ENCODE measurements at regions not wholly inside any gene's neighbourhood (a gene's known extent, or its start where the extent isn't known, plus 50 kb on each side); places are given as distances from the start of the nearest gene placed in this dataset.
"Not testable (repeated sequence)": the region's sequence is repeated elsewhere in the genome, so short reads cannot be mapped to it uniquely, and the experiment has no call there.

DNA sequence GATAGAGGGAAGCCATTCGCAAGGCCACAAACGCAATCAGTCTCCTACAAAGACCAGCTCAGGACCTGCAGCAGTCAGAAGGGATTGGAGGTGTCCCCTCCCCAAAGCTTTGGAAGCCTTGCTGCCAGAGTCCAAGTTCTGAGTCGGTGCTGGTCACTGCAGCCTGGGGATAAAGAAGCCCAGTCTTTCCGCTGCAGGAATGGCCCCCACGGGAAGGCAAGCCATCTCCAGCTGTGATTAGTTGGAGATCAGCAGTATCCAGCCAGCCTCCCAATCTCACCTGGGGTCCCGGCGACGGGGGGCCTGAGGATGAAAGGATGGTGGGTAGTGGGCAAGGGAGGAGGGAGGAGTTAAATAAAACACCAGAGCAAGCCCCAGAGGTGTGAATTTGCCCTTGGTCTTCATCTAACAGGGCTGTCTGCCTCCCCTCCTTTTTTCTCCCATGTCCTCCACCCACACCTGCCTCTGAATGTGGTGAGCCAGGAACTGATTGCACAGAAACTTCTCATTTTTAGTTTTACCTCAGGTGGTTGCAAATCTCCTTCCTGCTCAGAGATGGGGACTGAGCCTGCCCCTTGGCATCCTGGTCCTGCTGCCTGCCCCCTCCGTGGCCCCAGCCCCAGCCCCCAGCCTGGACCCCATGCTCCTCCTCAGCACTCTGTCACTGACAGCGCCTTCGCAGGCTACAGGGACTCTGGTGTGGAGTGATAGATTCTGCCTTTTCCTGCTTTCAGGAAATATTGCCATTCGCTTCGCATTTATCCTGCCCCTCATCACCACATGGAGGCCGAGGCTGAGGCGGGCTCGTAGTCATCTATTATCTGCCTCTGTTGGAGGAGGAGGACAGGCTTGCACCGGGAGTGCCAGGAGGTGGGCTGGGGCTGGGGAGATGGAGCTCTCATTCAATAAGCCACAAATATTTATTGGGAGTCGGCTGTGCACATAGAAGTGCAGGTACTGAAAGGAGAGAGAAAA is 262.9 kb upstream of the SDK2 start:
- Histone ChIP-seq H3K9ac (ENCODE audit: low read length) (no peak overlapping the region), H3K4me1 (ENCODE audit: control insufficient read depth, insufficient read depth, low read length) (peaks cover 14% of the 10 kb centered on the region), H3K4me3 (ENCODE audit: low read depth, low read length) (no peak overlapping the region), H3K9me3 (ENCODE audit: control insufficient read depth, insufficient read depth, low read depth, low read length) (no peaks in the 10 kb centered on the region), H3K27ac (ENCODE audit: low read depth, low read length) (no peak overlapping the region), H3K36me3 (ENCODE audit: control insufficient read depth, insufficient read depth, low read length) (no peaks in the 10 kb centered on the region), H3K27me3 (ENCODE audit: control insufficient read depth, insufficient read depth, low read length) (peaks cover 99% of the 10 kb centered on the region)

DNA sequence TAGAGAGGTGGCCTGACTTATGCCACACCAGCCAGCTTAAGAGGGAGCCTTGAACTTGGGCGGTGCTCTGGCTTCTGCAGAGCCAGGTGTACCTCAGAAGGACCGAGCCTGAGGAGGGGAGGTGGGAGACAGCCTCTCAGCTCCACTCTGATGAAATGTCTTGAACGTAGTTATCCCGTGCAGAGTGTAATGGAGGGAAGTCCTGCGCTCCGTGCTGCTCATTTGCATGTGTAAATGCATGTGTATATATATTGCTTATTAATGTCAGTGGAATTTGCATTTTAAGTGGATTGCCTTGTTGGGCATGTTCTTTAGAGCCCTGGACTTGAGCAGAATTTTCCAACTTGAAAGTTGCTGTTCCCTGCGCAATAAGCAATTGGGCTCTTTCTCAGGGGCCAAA is 264.9 kb upstream of the SDK2 start:
- Histone ChIP-seq H3K9me3 (ENCODE audit: control insufficient read depth, insufficient read depth, low read depth, low read length) (no peaks in the 10 kb centered on the region), H3K9ac (ENCODE audit: low read length) (no peak overlapping the region), H3K4me1 (ENCODE audit: control insufficient read depth, insufficient read depth, low read length) (no peaks in the 10 kb centered on the region), H3K4me3 (ENCODE audit: low read depth, low read length) (no peak overlapping the region), H3K27ac (ENCODE audit: low read depth, low read length) (no peak overlapping the region), H3K27me3 (ENCODE audit: control insufficient read depth, insufficient read depth, low read length) (peaks cover 97% of the 10 kb centered on the region), H3K36me3 (ENCODE audit: control insufficient read depth, insufficient read depth, low read length) (no peaks in the 10 kb centered on the region)

DNA sequence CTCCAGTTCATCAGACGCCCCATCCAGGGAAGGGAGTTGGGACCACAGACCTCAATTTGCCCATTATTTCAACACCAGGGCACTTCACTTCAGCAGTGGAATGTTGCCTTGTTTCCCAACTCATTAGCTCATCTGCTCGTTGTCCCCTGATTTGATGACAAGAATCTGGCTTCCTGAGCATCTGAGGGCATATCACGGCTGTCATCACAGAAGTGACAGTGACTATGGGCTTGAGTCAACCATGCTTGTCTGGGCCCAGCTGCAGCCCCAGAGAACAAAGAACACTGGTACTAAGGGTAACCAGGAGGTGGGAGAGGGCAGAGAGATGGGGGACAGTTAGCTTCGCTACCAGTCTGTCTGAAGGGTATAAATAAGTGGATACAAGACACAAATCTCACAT is 266.0 kb upstream of the SDK2 start:
- Histone ChIP-seq H3K27me3 (ENCODE audit: control insufficient read depth, insufficient read depth, low read length) (peaks cover 95% of the 10 kb centered on the region), H3K4me1 (ENCODE audit: control insufficient read depth, insufficient read depth, low read length) (no peaks in the 10 kb centered on the region), H3K9ac (ENCODE audit: low read length) (no peak overlapping the region)

DNA sequence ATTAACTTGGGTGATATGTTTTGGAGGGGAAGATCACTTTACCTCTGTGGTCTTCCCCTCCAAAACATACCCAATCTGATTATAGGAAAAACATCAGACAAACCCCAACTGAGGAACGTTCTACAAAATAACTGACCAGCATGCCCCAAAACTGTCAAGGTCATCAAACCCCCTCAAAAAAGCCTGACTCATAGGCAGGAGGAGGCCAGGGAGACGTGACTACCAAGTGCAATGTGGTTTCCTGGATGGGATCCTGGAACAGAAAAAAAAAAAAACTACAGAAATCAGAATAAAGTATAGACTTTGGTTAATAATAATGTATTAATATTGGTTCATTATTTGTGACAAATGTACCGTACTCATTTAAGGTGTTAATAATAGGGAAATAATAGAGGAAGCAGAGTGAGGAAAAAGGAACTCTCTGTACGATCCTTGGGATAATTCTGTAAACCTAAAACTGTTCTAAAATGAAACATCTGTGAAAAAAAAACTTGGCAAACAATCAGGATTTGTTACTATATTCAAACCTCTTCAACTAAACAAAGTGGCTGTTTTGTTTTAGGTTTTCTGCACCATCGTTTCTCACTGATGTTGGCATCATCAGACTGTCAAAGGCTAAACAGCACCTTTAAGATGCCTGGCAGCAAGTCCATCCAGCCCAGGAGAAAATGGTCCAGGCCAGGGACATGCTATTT is 266.7 kb upstream of the SDK2 start:
- Histone ChIP-seq H3K4me3 (ENCODE audit: low read depth, low read length) (no peak overlapping the region), H3K4me1 (ENCODE audit: control insufficient read depth, insufficient read depth, low read length) (no peaks in the 10 kb centered on the region), H3K9ac (ENCODE audit: low read length) (no peak overlapping the region), H3K27me3 (ENCODE audit: control insufficient read depth, insufficient read depth, low read length) (peaks cover 87% of the 10 kb centered on the region), H3K9me3 (ENCODE audit: control insufficient read depth, insufficient read depth, low read depth, low read length) (peaks cover 8% of the 10 kb centered on the region), H3K27ac (ENCODE audit: low read depth, low read length) (no peak overlapping the region), H3K36me3 (ENCODE audit: control insufficient read depth, insufficient read depth, low read length) (no peaks in the 10 kb centered on the region)

More for the DNA sequence above, 266.0 kb upstream of the SDK2 start:
- no peak overlapping the region for H3K27ac ChIP-seq (ENCODE audit: low read depth, low read length)
- no peaks in the 10 kb centered on the region for H3K36me3 ChIP-seq (ENCODE audit: control insufficient read depth, insufficient read depth, low read length)
- H3K4me3 ChIP-seq (ENCODE audit: low read depth, low read length): no peak overlapping the region
- H3K9me3 ChIP-seq (ENCODE audit: control insufficient read depth, insufficient read depth, low read depth, low read length): peaks cover 8% of the 10 kb centered on the region

DNA sequence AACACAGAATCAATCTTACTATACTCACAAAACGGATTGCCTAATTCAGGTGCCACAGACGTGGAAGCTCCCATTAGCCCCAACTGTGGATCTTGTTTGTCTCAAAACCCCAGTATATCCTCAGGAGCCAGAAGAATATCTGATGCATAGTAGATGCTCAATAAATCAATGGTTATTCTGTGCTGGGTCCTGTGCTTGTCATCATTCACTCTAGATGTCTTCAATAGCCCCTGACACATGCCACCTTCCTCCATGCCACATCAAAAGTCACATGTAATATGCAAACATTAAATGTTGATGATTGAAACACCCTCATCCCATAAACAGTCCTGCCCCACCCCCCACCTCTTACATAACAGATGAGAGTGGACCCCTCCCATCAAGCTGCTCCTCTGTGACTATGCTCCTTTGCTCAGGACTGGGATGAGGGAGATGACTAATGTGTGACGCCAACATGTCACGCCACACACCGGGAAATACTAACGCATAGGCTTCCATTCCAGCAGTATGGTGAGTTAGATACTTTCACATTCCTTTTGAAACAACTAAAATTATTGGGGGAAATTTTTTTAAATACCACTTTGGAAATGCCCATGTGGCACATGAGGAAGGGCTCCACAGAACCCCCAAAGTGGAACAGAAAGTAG is 267.6 kb upstream of the SDK2 start:
- Histone ChIP-seq H3K4me3 (ENCODE audit: low read depth, low read length) (no peak overlapping the region), H3K4me1 (ENCODE audit: control insufficient read depth, insufficient read depth, low read length) (no peaks in the 10 kb centered on the region), H3K27ac (ENCODE audit: low read depth, low read length) (no peak overlapping the region), H3K9me3 (ENCODE audit: control insufficient read depth, insufficient read depth, low read depth, low read length) (peaks cover 8% of the 10 kb centered on the region), H3K9ac (ENCODE audit: low read length) (no peak overlapping the region), H3K27me3 (ENCODE audit: control insufficient read depth, insufficient read depth, low read length) (peaks cover 78% of the 10 kb centered on the region), H3K36me3 (ENCODE audit: control insufficient read depth, insufficient read depth, low read length) (no peaks in the 10 kb centered on the region)

DNA sequence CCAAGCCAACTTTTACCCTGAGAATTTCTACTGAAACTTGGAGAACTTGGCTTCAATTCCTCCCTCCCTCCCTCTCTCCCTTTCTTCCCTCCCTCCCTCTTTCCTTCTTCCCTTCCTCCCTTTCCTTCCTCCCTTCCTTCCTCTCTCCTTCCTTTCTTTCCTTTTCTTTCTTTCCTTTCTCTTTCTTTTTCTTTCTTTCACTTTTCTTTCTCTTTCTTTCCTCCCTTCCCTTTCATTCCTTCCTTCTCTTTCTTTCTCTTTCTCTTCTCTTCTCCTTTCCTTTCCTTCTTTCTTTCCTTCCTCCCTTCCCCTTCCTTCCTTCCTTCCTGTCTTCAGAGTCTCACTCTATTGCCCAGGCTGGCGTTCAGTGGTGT is 268.1 kb upstream of the SDK2 start:
- H3K9ac ChIP-seq (ENCODE audit: low read length): no peak overlapping the region
- no peaks in the 10 kb centered on the region for H3K36me3 ChIP-seq (ENCODE audit: control insufficient read depth, insufficient read depth, low read length)
- peaks cover 73% of the 10 kb centered on the region for H3K27me3 ChIP-seq (ENCODE audit: control insufficient read depth, insufficient read depth, low read length)
- H3K4me1 ChIP-seq (ENCODE audit: control insufficient read depth, insufficient read depth, low read length): no peaks in the 10 kb centered on the region
- H3K4me3 ChIP-seq (ENCODE audit: low read depth, low read length): no peak overlapping the region
- H3K9me3 ChIP-seq (ENCODE audit: control insufficient read depth, insufficient read depth, low read depth, low read length): peaks cover 8% of the 10 kb centered on the region
- H3K27ac ChIP-seq (ENCODE audit: low read depth, low read length): no peak overlapping the region

DNA sequence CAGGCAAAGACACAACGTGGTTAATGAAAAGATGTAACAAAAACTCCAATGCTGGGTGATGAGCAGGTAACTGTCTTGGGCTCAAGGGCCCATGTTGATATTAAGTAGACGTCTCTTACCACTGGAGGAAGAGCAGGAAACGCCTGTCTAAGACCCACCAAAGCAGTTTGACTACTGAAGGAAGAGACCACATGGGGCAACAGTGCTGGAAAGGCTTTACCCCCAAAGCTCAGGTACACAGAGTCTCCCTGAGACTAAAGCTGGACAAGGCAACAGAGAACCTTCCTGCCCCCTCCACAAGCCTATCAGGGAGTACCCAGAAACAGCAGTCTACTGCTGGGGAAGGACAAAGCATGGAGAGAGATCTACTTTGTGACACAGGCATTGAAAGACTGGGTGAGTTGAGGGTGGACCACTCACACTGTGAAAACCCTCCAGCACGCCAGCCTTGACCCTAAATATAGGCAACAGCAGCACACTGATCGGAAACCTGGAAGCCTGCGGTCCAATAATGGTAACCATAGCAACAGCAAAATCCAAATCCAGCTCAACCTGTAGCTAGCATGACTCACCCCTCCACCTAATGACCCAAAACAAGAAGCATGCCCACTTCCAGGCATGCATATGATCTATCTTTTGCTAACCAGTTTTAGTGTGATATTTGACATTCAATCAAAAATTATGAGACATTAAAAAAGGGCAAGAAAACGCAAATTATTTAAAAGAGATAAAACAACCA is 270.5 kb upstream of the SDK2 start:
- no peaks in the 10 kb centered on the region for H3K4me1 ChIP-seq (ENCODE audit: control insufficient read depth, insufficient read depth, low read length)
- peaks cover 50% of the 10 kb centered on the region for H3K27me3 ChIP-seq (ENCODE audit: control insufficient read depth, insufficient read depth, low read length)
- H3K9ac ChIP-seq (ENCODE audit: low read length): no peak overlapping the region
- peaks cover 16% of the 10 kb centered on the region for H3K9me3 ChIP-seq (ENCODE audit: control insufficient read depth, insufficient read depth, low read depth, low read length)
- no peaks in the 10 kb centered on the region for H3K36me3 ChIP-seq (ENCODE audit: control insufficient read depth, insufficient read depth, low read length)
- no peak overlapping the region for H3K27ac ChIP-seq (ENCODE audit: low read depth, low read length)
- H3K4me3 ChIP-seq (ENCODE audit: low read depth, low read length): no peak overlapping the region

DNA sequence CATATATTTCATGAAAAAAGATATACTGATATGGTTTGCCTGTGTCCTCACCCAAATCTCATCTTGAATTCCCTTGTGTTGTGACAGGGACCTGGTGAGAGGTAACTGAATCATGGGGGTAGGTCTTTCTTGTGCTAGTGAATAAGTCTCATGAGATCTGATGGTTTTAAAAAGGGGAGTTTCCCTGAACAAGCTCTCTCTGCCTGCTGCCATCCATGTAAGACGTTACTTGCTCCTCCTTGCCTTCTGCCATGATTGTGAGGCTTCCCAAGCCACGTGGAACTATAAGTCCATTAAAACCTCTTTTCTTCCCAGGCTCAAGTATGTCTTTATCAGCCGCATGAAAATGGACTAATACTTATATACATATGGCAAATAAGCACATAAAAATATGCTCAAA is 274.8 kb upstream of the SDK2 start:
- Histone ChIP-seq H3K27me3 (ENCODE audit: control insufficient read depth, insufficient read depth, low read length) (peaks cover 11% of the 10 kb centered on the region; the same call in 1 of the 2 replicates), H3K9me3 (ENCODE audit: control insufficient read depth, insufficient read depth, low read depth, low read length) (peaks cover 19% of the 10 kb centered on the region)
- H3K27ac ChIP-seq (ENCODE audit: low read depth, low read length); H3K36me3 ChIP-seq (ENCODE audit: control insufficient read depth, insufficient read depth, low read length); H3K9ac ChIP-seq (ENCODE audit: low read length); H3K4me3 ChIP-seq (ENCODE audit: low read depth, low read length); H3K4me1 ChIP-seq (ENCODE audit: control insufficient read depth, insufficient read depth, low read length): not testable (repeated sequence)

DNA sequence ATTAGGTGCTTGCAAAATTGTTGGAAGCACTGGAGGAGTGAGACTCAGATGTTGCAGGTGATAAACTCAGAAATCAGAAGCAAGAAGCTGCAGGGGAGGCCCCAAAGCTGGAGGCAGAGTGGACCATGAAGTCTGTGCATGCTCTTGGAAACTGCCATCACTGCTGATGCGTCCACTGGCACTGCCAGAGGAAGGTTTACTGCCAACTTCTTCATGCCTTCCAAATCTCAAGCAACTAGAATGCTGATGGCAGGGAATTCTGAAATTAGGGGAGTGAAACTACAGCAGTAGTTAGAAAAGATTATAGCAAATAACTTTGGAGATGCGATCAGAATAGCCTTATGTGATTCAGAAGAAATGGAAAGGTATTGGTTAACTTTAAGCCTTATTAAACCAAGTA is 277.1 kb upstream of the SDK2 start:
- no peaks in the 10 kb centered on the region for H3K36me3 ChIP-seq (ENCODE audit: control insufficient read depth, insufficient read depth, low read length)
- H3K9ac ChIP-seq (ENCODE audit: low read length): no peak overlapping the region
- no peak overlapping the region for H3K4me3 ChIP-seq (ENCODE audit: low read depth, low read length)
- H3K9me3 ChIP-seq (ENCODE audit: control insufficient read depth, insufficient read depth, low read depth, low read length): peaks cover 11% of the 10 kb centered on the region
- H3K27ac ChIP-seq (ENCODE audit: low read depth, low read length): no peak overlapping the region
- no peaks in the 10 kb centered on the region for H3K4me1 ChIP-seq (ENCODE audit: control insufficient read depth, insufficient read depth, low read length)
- H3K27me3 ChIP-seq (ENCODE audit: control insufficient read depth, insufficient read depth, low read length): peaks cover 2% of the 10 kb centered on the region; the same call in 1 of the 2 replicates

DNA sequence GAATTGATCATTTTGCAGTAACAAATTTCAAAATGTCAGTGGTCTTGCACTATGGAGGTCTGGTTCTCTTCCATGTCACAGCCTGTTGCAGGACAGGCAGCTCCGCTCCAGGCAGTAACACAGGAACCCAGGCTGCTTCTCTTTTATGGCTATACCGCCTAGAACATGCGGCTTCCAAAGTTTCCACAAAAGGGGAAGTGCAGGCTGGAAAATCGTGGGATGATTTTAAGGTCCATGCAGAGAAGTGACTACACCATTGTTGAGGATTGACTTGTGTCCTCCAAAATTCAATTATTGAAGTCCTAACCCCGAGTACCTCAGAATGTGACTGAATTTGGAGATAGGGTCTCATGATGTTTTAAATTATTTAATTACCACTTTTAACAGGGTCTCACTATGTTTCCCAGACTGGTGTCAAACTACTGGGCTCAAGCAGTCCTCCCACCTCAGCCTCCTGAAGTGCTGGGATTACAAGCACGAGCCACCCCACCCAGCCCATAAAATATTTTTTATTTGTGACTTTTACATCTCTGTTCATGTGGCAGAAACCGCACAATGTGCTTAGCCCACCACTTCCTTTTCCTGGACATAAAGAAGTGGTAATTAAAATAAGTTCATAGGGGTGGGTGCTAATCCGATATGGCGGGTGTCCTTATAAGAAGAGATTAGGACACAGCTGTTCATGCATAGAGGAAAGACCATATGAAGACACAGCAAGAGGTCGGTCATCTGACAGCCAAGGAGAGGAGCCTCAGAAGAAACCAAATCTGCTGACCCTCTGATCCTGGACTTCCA is 279.2 kb upstream of the RPL38 start:
- no peak overlapping the region for H3K27ac ChIP-seq (ENCODE audit: low read depth, low read length)
- no peaks in the 10 kb centered on the region for H3K4me1 ChIP-seq (ENCODE audit: control insufficient read depth, insufficient read depth, low read length)
- peaks cover 19% of the 10 kb centered on the region for H3K9me3 ChIP-seq (ENCODE audit: control insufficient read depth, insufficient read depth, low read depth, low read length)
- H3K36me3 ChIP-seq (ENCODE audit: control insufficient read depth, insufficient read depth, low read length): no peaks in the 10 kb centered on the region
- H3K27me3 ChIP-seq (ENCODE audit: control insufficient read depth, insufficient read depth, low read length): peaks cover 5% of the 10 kb centered on the region
- H3K4me3 ChIP-seq (ENCODE audit: low read depth, low read length): no peak overlapping the region
- H3K9ac ChIP-seq (ENCODE audit: low read length): no peak overlapping the region
